ENCODE measurements at regions not wholly inside any gene's neighbourhood (a gene's known extent, or its start where the extent isn't known, plus 50 kb on each side); places are given as distances from the start of the nearest gene placed in this dataset.
A peak's percentile ranks its signal among the peaks of the same experiment; 100 is the strongest.

DNA sequence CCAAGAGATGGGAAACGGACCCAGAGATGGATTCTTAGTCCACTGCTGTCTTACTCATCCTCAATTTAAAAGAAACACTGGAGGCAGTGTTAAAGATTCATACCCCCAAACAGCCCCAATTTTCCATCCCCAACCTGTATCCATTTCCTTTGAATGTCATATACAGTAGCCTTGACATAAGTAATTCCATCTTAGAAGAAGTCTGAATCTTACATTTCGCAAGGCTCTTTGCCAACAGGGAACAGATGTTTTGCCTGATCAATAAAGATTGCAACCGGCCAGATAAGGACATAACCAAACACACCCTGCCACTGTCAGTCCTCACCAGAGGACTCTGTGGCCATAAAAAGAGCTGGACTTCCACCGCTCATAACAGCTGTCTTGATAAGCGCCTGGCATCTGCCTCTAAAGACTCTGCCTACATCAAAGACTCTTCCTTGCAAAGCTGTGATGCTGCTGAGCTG lies 59.0 kb upstream of the MED9 start (continued):
- TF ChIP-seq, protein P1, sequence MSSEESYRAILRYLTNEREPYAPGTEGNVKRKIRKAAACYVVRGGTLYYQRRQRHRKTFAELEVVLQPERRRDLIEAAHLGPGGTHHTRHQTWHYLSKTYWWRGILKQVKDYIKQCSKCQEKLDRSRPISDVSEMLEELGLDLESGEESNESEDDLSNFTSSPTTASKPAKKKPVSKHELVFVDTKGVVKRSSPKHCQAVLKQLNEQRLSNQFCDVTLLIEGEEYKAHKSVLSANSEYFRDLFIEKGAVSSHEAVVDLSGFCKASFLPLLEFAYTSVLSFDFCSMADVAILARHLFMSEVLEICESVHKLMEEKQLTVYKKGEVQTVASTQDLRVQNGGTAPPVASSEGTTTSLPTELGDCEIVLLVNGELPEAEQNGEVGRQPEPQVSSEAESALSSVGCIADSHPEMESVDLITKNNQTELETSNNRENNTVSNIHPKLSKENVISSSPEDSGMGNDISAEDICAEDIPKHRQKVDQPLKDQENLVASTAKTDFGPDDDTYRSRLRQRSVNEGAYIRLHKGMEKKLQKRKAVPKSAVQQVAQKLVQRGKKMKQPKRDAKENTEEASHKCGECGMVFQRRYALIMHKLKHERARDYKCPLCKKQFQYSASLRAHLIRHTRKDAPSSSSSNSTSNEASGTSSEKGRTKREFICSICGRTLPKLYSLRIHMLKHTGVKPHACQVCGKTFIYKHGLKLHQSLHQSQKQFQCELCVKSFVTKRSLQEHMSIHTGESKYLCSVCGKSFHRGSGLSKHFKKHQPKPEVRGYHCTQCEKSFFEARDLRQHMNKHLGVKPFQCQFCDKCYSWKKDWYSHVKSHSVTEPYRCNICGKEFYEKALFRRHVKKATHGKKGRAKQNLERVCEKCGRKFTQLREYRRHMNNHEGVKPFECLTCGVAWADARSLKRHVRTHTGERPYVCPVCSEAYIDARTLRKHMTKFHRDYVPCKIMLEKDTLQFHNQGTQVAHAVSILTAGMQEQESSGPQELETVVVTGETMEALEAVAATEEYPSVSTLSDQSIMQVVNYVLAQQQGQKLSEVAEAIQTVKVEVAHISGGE (CRISPR knock-in tag; IDR thresholded peaks at IDR 0.05) = peak in 1 of 3 experiments; percentile 78; a peak in 2 of 6 replicates
- TF ChIP-seq ZNF121 (CRISPR knock-in tag; conservative IDR thresholded peaks at IDR 0.05) (no peak), GATAD2A (IDR thresholded peaks at IDR 0.05) (no peak), NFE2 (IDR thresholded peaks at IDR 0.05; ENCODE audit: low read depth) (no peak), ZEB2 (IDR thresholded peaks at IDR 0.05) (no peak), TCF15 (CRISPR knock-in tag; IDR thresholded peaks at IDR 0.05) (no peak), NFYB (IDR thresholded peaks at IDR 0.05; ENCODE audit: extremely low read depth, insufficient read length) (no peak), TEAD2 (tag; IDR thresholded peaks at IDR 0.05) (peak; percentile 81), ZNF583 (CRISPR knock-in tag; IDR thresholded peaks at IDR 0.05) (peak; percentile 99), ZBTB33 (CRISPR knock-in tag; IDR thresholded peaks at IDR 0.05) (no peak), ZBTB9 (CRISPR knock-in tag; IDR thresholded peaks at IDR 0.05) (peak; percentile 94), NCOA2 (IDR thresholded peaks at IDR 0.05; ENCODE audit: partially characterized antibody in 2 of 2) (no peak), TARDBP (IDR thresholded peaks at IDR 0.05) (no peak), NR2F6 (CRISPR knock-in tag; IDR thresholded peaks at IDR 0.05) (no peak), ZNF140 (CRISPR knock-in tag; IDR thresholded peaks at IDR 0.05) (no peak), FOXJ3 (CRISPR knock-in tag; IDR thresholded peaks at IDR 0.05) (no peak), KDM5B (IDR thresholded peaks at IDR 0.05; ENCODE audit: insufficient replicate concordance, low read depth, low read length) (no peak)
- TF ChIP-seq, protein P2, sequence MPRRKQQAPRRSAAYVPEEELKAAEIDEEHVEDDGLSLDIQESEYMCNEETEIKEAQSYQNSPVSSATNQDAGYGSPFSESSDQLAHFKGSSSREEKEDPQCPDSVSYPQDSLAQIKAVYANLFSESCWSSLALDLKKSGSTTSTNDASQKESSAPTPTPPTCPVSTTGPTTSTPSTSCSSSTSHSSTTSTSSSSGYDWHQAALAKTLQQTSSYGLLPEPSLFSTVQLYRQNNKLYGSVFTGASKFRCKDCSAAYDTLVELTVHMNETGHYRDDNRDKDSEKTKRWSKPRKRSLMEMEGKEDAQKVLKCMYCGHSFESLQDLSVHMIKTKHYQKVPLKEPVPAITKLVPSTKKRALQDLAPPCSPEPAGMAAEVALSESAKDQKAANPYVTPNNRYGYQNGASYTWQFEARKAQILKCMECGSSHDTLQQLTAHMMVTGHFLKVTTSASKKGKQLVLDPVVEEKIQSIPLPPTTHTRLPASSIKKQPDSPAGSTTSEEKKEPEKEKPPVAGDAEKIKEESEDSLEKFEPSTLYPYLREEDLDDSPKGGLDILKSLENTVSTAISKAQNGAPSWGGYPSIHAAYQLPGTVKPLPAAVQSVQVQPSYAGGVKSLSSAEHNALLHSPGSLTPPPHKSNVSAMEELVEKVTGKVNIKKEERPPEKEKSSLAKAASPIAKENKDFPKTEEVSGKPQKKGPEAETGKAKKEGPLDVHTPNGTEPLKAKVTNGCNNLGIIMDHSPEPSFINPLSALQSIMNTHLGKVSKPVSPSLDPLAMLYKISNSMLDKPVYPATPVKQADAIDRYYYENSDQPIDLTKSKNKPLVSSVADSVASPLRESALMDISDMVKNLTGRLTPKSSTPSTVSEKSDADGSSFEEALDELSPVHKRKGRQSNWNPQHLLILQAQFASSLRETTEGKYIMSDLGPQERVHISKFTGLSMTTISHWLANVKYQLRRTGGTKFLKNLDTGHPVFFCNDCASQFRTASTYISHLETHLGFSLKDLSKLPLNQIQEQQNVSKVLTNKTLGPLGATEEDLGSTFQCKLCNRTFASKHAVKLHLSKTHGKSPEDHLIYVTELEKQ (CRISPR knock-in tag; IDR thresholded peaks at IDR 0.05) = peak; percentile 71
